Endothelial cell of umbilical vein (primary cell): ENCODE measurements at regions not wholly inside any gene's neighbourhood (a gene's known extent, or its start where the extent isn't known, plus 50 kb on each side); places are given as distances from the start of the nearest gene placed in this dataset.

Experiments used
- BruUV-seq: library from RNA; stranded (reverse); fragments of 400-500 nt; replicated peaks from 2 replicates; lab custom pipeline; 2021; lab: Mats Ljungman, UMichigan
- CTCF ChIA-PET: fragments of 300-600, 350-600 bp; sonication (Branson Sonifier 250); formaldehyde crosslinking; loops from one replicate; lab custom pipeline; 2021; ENCODE audit warnings: antibody characterized with exemption, inconsistent platforms; lab: Charles Lee
- POLR2A ChIA-PET: fragments of 300-600, 350-600 bp; sonication (Branson Sonifier 250); formaldehyde crosslinking; loops from one replicate; lab custom pipeline; 2021; ENCODE audit warnings: antibody characterized with exemption, inconsistent platforms; lab: Charles Lee
- DNase-seq: peaks from one replicate; pipeline ENCODE4 v3.0.0-alpha.2; 2011; ENCODE audit warnings: low read depth, low spot score
- FAIRE-seq: peaks from 2 replicates; lab custom pipeline; 2011; peaks lifted over from hg19 to GRCh38; lab: Jason Lieb, UNC
- H2AFZ ChIP-seq: 2 replicates; pipeline ENCODE4 v1.6.0; 2012; ENCODE audit warnings: low read depth, low read length, control low read depth, inconsistent platforms
- H3K27ac ChIP-seq: 2 replicates; pipeline ENCODE4 v1.5.1; 2011; ENCODE audit warnings: low read depth, mild to moderate bottlenecking, control low read depth, low read length, moderate library complexity; ENCODE audit not compliant: insufficient read depth
- H3K27me3 ChIP-seq, 2 experiments: 2 replicates each; pipeline versions ENCODE4 v1.6.0 to v1.6.1; 2011; ENCODE audit warnings: low read length in 2 of 2, mixed read lengths in 1 of 2; ENCODE audit not compliant: control insufficient read depth in 2 of 2, insufficient read depth in 2 of 2
- H3K36me3 ChIP-seq, 2 experiments: 2 replicates in 1 of 2; 3 replicates in 1 of 2; pipeline ENCODE4 v1.5.1; 2011; ENCODE audit warnings: low read length in 2 of 2, mild to moderate bottlenecking in 1 of 2, moderate library complexity in 1 of 2; ENCODE audit not compliant: control insufficient read depth in 2 of 2, insufficient read depth in 2 of 2; ENCODE audit errors: extremely low read depth in 1 of 2
- H3K4me1 ChIP-seq: 3 replicates; pipeline ENCODE4 v1.5.1; 2011; ENCODE audit warnings: mild to moderate bottlenecking, low read length; ENCODE audit not compliant: control insufficient read depth, insufficient read depth; ENCODE audit errors: extremely low read depth
- H3K4me2 ChIP-seq: 2 replicates; pipeline ENCODE4 v1.6.1; 2011; ENCODE audit warnings: low read length, control low read depth, mixed read lengths; ENCODE audit not compliant: insufficient read depth
- H3K4me3 ChIP-seq, 3 experiments: fragments of 200-600 bp in 1 of 3; sonication (generic), shearing (Covaris generic) in 1 of 3; replicated peaks in 1 of 3; 2 replicates each; pipeline ENCODE4 v1.5.1; 2011 to 2016; ENCODE audit warnings: control low read depth in 3 of 3, low read length in 3 of 3, mild to moderate bottlenecking in 2 of 3, inconsistent platforms in 1 of 3, low read depth in 1 of 3, moderate library complexity in 1 of 3; ENCODE audit not compliant: insufficient read depth in 1 of 3
- H3K79me2 ChIP-seq: 2 replicates; pipeline ENCODE4 v1.6.0; 2012; ENCODE audit warnings: low read length, inconsistent platforms; ENCODE audit not compliant: control insufficient read depth, insufficient read depth
- H3K9ac ChIP-seq: replicated peaks from 2 replicates; pipeline ENCODE3; 2011; ENCODE audit warnings: low read length, control low read depth; ENCODE audit not compliant: insufficient read depth; ENCODE audit errors: extremely low read depth
- H3K9me1 ChIP-seq: replicated peaks from 3 replicates; pipeline ENCODE4 v1.6.0; 2011; ENCODE audit warnings: mild to moderate bottlenecking, low read length; ENCODE audit not compliant: control insufficient read depth, insufficient read depth; ENCODE audit errors: extremely low read depth
- H3K9me3 ChIP-seq: replicated peaks from 2 replicates; pipeline ENCODE4 v1.5.1; 2012; ENCODE audit warnings: low read length, inconsistent platforms; ENCODE audit not compliant: control insufficient read depth, insufficient read depth
- H4K20me1 ChIP-seq: replicated peaks from 2 replicates; pipeline ENCODE3; 2011; ENCODE audit warnings: mild to moderate bottlenecking, low read length; ENCODE audit not compliant: control insufficient read depth, insufficient read depth; ENCODE audit errors: extremely low read depth
- CTCF ChIP-seq, 2 donors: IDR thresholded peaks; 1 replicate in 1 of 2; 2 replicates in 1 of 2; pipeline ENCODE4 v1.5.1; 2011; ENCODE audit warnings: low read length in 2 of 2, mild to moderate bottlenecking in 2 of 2, moderate library complexity in 2 of 2, control low read depth in 1 of 2, inconsistent platforms in 1 of 2, low read depth in 1 of 2; ENCODE audit not compliant: insufficient read depth in 1 of 2; ENCODE audit errors: extremely low read depth in 1 of 2
- EZH2 ChIP-seq: IDR thresholded peaks from 2 replicates; pipeline ENCODE4 v1.6.1; 2012; ENCODE audit warnings: borderline replicate concordance, low read depth, mild to moderate bottlenecking, moderate library complexity, low read length, inconsistent platforms; ENCODE audit not compliant: severe bottlenecking
- FOS ChIP-seq: IDR thresholded peaks from 2 replicates; pipeline ENCODE4 v1.6.1; 2011; ENCODE audit warnings: mild to moderate bottlenecking, low read length, moderate library complexity, borderline replicate concordance; ENCODE audit not compliant: insufficient read depth
- GATA2 ChIP-seq: IDR thresholded peaks from 2 replicates; pipeline ENCODE4 v1.7.0; 2011; ENCODE audit warnings: low read depth, mild to moderate bottlenecking, moderate library complexity, mixed read lengths, low read length; ENCODE audit not compliant: insufficient read length, insufficient read depth
- JUN ChIP-seq: IDR thresholded peaks from 2 replicates; pipeline ENCODE4 v1.6.1; 2011; ENCODE audit warnings: borderline replicate concordance, low read depth; ENCODE audit not compliant: insufficient read length, insufficient read depth
- POLR2A ChIP-seq: IDR thresholded peaks from 2 replicates; pipeline ENCODE4 v1.6.1; 2012; ENCODE audit warnings: low read depth, mild to moderate bottlenecking, control low read depth, low read length
- POLR2AphosphoS5 ChIP-seq: IDR thresholded peaks from 2 replicates; pipeline ENCODE4 v1.6.1; 2012; ENCODE audit warnings: low read depth, mild to moderate bottlenecking, control low read depth, low read length, moderate library complexity; ENCODE audit not compliant: insufficient read depth
- dilution Hi-C: fragments of 300-500 bp; cut with MboI; formaldehyde crosslinking; loops from one replicate; pipeline ENCODE4 v1.15.0; 2019; ENCODE audit warnings: low sequenced_read_pairs; ENCODE audit not compliant: extremely low pct_ligation_motif_present
- intact Hi-C: fragments of 100-400 bp; cut with micrococcal nuclease; formaldehyde crosslinking; loops from one replicate; pipeline ENCODE4 v1.10.0; 2022
- TF ChIP-seq, protein P1 (sequence below): IDR thresholded peaks from 2 replicates; pipeline ENCODE4 v1.6.1; 2011; ENCODE audit not compliant: insufficient read depth, insufficient read length

- no peak overlapping the region for H3K4me2 ChIP-seq
- FAIRE-seq (no peak), DNase-seq (no peak)
- H2AFZ ChIP-seq, result no peak overlapping the region
- H3K27ac ChIP-seq, result no peak overlapping the region
- dilution Hi-C loops (no loop called here), intact Hi-C loops (no loop called here)
- no TSS peak for BruUV-seq
- no peak overlapping the region for H3K9ac ChIP-seq
- no peaks in the 10 kb centered on the region for H3K4me1 ChIP-seq
- no peaks in the 10 kb centered on the region for H3K9me3 ChIP-seq
- ChIA-PET CTCF (interaction anchor here (0.8 to 2.3 kb wide), 2 partner anchors 9 to 11 kb away, joined by 3 to 11 read pairs; no protein-coding TSS in a partner anchor), POLR2A (no interaction called here)
- H3K4me3 ChIP-seq, result no peak overlapping the region
- no peaks in the 10 kb centered on the region for H3K79me2 ChIP-seq
- no peaks in the 10 kb centered on the region for H3K9me1 ChIP-seq
- TF ChIP-seq POLR2A (no peak), JUN (no peak), EZH2 (no peak), FOS (no peak), GATA2 (no peak), POLR2AphosphoS5 (no peak), CTCF (IDR thresholded peaks at IDR 0.05; ENCODE audit: extremely low read depth in 1 of 2, insufficient read depth in 1 of 2, low read depth in 1 of 2, low read length in 2 of 2) (no peak)
- TF ChIP-seq, protein P1, sequence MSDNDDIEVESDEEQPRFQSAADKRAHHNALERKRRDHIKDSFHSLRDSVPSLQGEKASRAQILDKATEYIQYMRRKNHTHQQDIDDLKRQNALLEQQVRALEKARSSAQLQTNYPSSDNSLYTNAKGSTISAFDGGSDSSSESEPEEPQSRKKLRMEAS, result no peak
- no peaks in the 10 kb centered on the region for H4K20me1 ChIP-seq
- no peaks in the 10 kb centered on the region for H3K36me3 ChIP-seq
- H3K27me3 ChIP-seq, result peaks cover 6 to 14% of the 10 kb centered on the region in 2 experiments
These were observed 323.3 kb upstream of the ZMIZ1 start for GRCh38 chr10:78745441-78745840.
